IMR-90 (cell line): ENCODE measurements at regions not wholly inside any gene's neighbourhood (a gene's known extent, or its start where the extent isn't known, plus 50 kb on each side); places are given as distances from the start of the nearest gene placed in this dataset.

ENCODE experiments used
- BHLHE40 ChIP-seq: fragments of 150-350 bp; IDR thresholded peaks from 2 replicates; pipeline ENCODE4 v1.6.1; 2016; ENCODE audit warnings: mild to moderate bottlenecking, low read depth, low read length
- CTCF ChIP-seq: conservative IDR thresholded peaks from 2 replicates; pipeline ENCODE4 v1.5.1; 2012; ENCODE audit warnings: mild to moderate bottlenecking, low read depth, low read length, improper control_type of control experiment
- ELK1 ChIP-seq: fragments of 150-350 bp; IDR thresholded peaks from 2 replicates; pipeline ENCODE4 v1.6.1; 2016; ENCODE audit warnings: low read depth, mild to moderate bottlenecking, low read length, moderate library complexity, borderline replicate concordance
- FOS ChIP-seq: fragments of 150-350 bp; IDR thresholded peaks from 2 replicates; pipeline ENCODE4 v1.6.1; 2016; ENCODE audit warnings: low read depth, low read length
- MXI1 ChIP-seq: IDR thresholded peaks from 2 replicates; pipeline ENCODE4 v1.6.1; 2012; ENCODE audit warnings: low read depth, mild to moderate bottlenecking, low read length, moderate library complexity, borderline replicate concordance
- NFE2L2 ChIP-seq: fragments of 150-350 bp; IDR thresholded peaks from 2 replicates; pipeline ENCODE4 v1.6.1; 2016; ENCODE audit warnings: low read depth, mild to moderate bottlenecking, low read length
- POLR2A ChIP-seq: IDR thresholded peaks from 2 replicates; pipeline ENCODE4 v1.6.1; 2012; ENCODE audit warnings: mild to moderate bottlenecking, low read depth, low read length
- RAD21 ChIP-seq: IDR thresholded peaks from 2 replicates; pipeline ENCODE4 v1.6.1; 2012; ENCODE audit warnings: low read length, improper control_type of control experiment
- SMC3 ChIP-seq: fragments of 150-350 bp; IDR thresholded peaks from 2 replicates; pipeline ENCODE4 v1.6.1; 2016; ENCODE audit warnings: low read depth, mild to moderate bottlenecking, antibody characterized with exemption, low read length, moderate library complexity
- TF ChIP-seq, protein P1 (sequence below): fragments of 150-350 bp; IDR thresholded peaks from 2 replicates; pipeline ENCODE4 v1.6.1; 2017; ENCODE audit warnings: mild to moderate bottlenecking, antibody characterized with exemption, low read length, low read depth

DNA sequence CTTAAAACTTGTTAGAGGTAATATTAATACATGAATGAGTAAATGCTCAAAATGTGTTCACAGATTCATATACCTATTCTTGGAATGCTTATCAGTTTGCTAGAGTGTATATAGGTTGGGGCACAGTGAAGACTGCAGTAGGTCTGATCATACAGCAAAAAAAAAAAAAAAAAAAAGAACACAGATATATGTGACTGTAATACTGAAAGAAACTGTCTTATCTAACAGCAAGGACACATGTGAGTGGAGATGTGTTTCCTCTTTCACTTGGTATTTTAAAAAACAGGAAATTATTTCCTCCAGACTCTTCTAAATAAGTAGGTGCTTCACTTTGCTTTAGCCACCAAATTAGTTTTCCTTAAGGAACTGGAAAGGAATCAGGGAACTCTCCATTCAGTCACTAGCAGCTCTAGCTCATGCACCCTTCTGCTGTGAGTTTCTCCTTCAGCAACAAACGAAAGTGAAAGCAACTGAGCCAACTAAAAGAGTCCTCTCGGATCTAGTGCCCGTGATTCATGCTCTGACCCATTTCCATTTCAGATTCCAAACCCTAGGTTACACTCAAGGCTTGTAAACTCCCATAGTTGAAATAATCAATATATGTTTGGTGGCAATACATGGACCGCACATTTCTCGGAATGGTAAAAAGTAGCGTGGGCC lies 98.5 kb downstream of the DSEL start:
- TF ChIP-seq POLR2A (no peak), CTCF (no peak), SMC3 (no peak), ELK1 (no peak), NFE2L2 (no peak), RAD21 (no peak), FOS (no peak), BHLHE40 (no peak), MXI1 (no peak)
- TF ChIP-seq, protein P1, sequence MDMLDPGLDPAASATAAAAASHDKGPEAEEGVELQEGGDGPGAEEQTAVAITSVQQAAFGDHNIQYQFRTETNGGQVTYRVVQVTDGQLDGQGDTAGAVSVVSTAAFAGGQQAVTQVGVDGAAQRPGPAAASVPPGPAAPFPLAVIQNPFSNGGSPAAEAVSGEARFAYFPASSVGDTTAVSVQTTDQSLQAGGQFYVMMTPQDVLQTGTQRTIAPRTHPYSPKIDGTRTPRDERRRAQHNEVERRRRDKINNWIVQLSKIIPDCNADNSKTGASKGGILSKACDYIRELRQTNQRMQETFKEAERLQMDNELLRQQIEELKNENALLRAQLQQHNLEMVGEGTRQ = no peak
